ENCODE measurements at regions not wholly inside any gene's neighbourhood (a gene's known extent, or its start where the extent isn't known, plus 50 kb on each side); places are given as distances from the start of the nearest gene placed in this dataset.
"Not testable (repeated sequence)": the region's sequence is repeated elsewhere in the genome, so short reads cannot be mapped to it uniquely, and the experiment has no call there.

- no peak overlapping the region for H3K4me3 ChIP-seq (ENCODE audit: control insufficient read depth, low read depth, low read length)
- no peak for DNase-seq (ENCODE audit: low read depth)
- no peak for TF ChIP-seq CTCF (IDR thresholded peaks at IDR 0.05; ENCODE audit: control insufficient read depth, insufficient read depth, low read depth, low read length, missing control alignments)
Measured at GRCh38 chr1:30518186-30518585, 205.2 kb downstream of the MATN1 start.

DNA sequence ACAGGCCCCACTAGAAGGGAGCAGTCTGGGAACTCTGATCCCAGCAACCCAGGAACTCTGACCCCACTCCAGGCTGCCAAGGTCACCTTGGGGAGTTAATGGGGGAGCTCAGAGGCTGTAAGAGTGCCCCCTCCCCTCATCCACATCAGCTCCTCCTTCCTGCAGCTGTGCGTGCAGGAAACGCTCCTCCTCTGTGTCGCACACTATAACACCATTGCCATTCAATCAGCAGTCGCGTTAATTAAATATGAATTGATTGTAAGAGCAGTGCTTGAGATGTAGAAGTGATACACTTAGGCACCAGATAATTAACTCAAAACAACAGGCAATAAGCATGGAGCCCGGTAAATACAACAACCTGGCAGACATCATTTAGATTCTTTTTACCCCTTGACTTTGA is 205.7 kb downstream of the MATN1 start:
- not testable (repeated sequence) for H3K4me3 ChIP-seq (ENCODE audit: control insufficient read depth, low read depth, low read length); DNase-seq (ENCODE audit: low read depth)

GRCh38 chr1:30517241-30517640 is 206.1 kb downstream of the MATN1 start:
- not testable (repeated sequence) for H3K4me3 ChIP-seq (ENCODE audit: control insufficient read depth, low read depth, low read length); DNase-seq (ENCODE audit: low read depth)

- no peak overlapping the region for H3K4me3 ChIP-seq (ENCODE audit: control insufficient read depth, low read depth, low read length)
- no peak for TF ChIP-seq CTCF (IDR thresholded peaks at IDR 0.05; ENCODE audit: control insufficient read depth, insufficient read depth, low read depth, low read length, missing control alignments)
- DNase-seq (ENCODE audit: low read depth), result no peak
Measured at GRCh38 chr1:30516485-30516858, 206.9 kb downstream of the MATN1 start.

- no peak overlapping the region for H3K4me3 ChIP-seq (ENCODE audit: control insufficient read depth, low read depth, low read length)
- no peak for TF ChIP-seq CTCF (IDR thresholded peaks at IDR 0.05; ENCODE audit: control insufficient read depth, insufficient read depth, low read depth, low read length, missing control alignments)
- no peak for DNase-seq (ENCODE audit: low read depth)
Measured at GRCh38 chr1:30515755-30516484, 207.5 kb downstream of the MATN1 start.

- no peak overlapping the region for H3K4me3 ChIP-seq (ENCODE audit: control insufficient read depth, low read depth, low read length)
- no peak for DNase-seq (ENCODE audit: low read depth)
- no peak for TF ChIP-seq CTCF (IDR thresholded peaks at IDR 0.05; ENCODE audit: control insufficient read depth, insufficient read depth, low read depth, low read length, missing control alignments)
Measured at GRCh38 chr1:30514945-30515344, 208.4 kb downstream of the MATN1 start.

GRCh38 chr1:30514137-30514654 is 209.2 kb downstream of the MATN1 start:
- TF ChIP-seq CTCF (IDR thresholded peaks at IDR 0.05; ENCODE audit: control insufficient read depth, insufficient read depth, low read depth, low read length, missing control alignments), result no peak
- DNase-seq (ENCODE audit: low read depth), result no peak
- no peak overlapping the region for H3K4me3 ChIP-seq (ENCODE audit: control insufficient read depth, low read depth, low read length)

Data from AG09309 (cell line).